CD14-positive monocyte (primary cell): ENCODE measurements at regions not wholly inside any gene's neighbourhood (a gene's known extent, or its start where the extent isn't known, plus 50 kb on each side); places are given as distances from the start of the nearest gene placed in this dataset.

ENCODE experiments used
- DNase-seq, 3 donors: peaks; one replicate each; pipeline ENCODE4 v3.0.0-alpha.2; 2011 to 2022
- H2AFZ ChIP-seq: 2 replicates; pipeline ENCODE4 v1.6.0; 2012; ENCODE audit warnings: mild to moderate bottlenecking, low read depth, low read length, inconsistent platforms; ENCODE audit not compliant: insufficient read depth, poor library complexity, severe bottlenecking
- H3K27ac ChIP-seq, 2 donors: 1 replicate in 1 of 2; 2 replicates in 1 of 2; pipeline ENCODE4 v1.5.1; 2012 to 2013; ENCODE audit warnings: low read length in 2 of 2, control low read depth in 1 of 2, inconsistent platforms in 1 of 2, low read depth in 1 of 2, mild to moderate bottlenecking in 1 of 2
- H3K27me3 ChIP-seq, 2 donors: one replicate each; pipeline versions ENCODE4 v1.6.0 to v1.6.1; 2011 to 2013; ENCODE audit warnings: low read length in 2 of 2; ENCODE audit not compliant: control insufficient read depth in 2 of 2, insufficient read depth in 2 of 2
- H3K36me3 ChIP-seq, 2 donors: replicated peaks in 1 of 2; 1 replicate in 1 of 2; 2 replicates in 1 of 2; pipeline versions ENCODE4 v1.5.1 to v1.6.1; 2012 to 2013; ENCODE audit warnings: low read length in 2 of 2, control low read depth in 1 of 2, inconsistent platforms in 1 of 2, mild to moderate bottlenecking in 1 of 2; ENCODE audit not compliant: insufficient read depth in 2 of 2, control insufficient read depth in 1 of 2
- H3K4me1 ChIP-seq, 2 donors: 1 replicate in 1 of 2; 2 replicates in 1 of 2; pipeline versions ENCODE4 v1.5.1 to v1.6.1; 2012 to 2013; ENCODE audit warnings: low read length in 2 of 2, control low read depth in 1 of 2, inconsistent platforms in 1 of 2, mild to moderate bottlenecking in 1 of 2, moderate library complexity in 1 of 2; ENCODE audit not compliant: insufficient read depth in 2 of 2, control insufficient read depth in 1 of 2
- H3K4me2 ChIP-seq: replicated peaks from 2 replicates; pipeline ENCODE3; 2012; ENCODE audit warnings: low read length, moderate library complexity, mild to moderate bottlenecking; ENCODE audit not compliant: poor library complexity, severe bottlenecking; ENCODE audit errors: extremely low read depth
- H3K4me3 ChIP-seq, 3 experiments: fragments of 200-600 bp in 1 of 3; sonication (generic) in 1 of 3; replicated peaks in 1 of 3; 1 replicate in 2 of 3; 2 replicates in 1 of 3; pipeline ENCODE4 v1.5.1; 2011 to 2013; ENCODE audit warnings: low read length in 3 of 3, mild to moderate bottlenecking in 3 of 3, control low read depth in 2 of 3, low read depth in 2 of 3, inconsistent platforms in 1 of 3, moderate library complexity in 1 of 3
- H3K79me2 ChIP-seq: 2 replicates; pipeline ENCODE4 v1.6.0; 2012; ENCODE audit warnings: mild to moderate bottlenecking, control low read depth, inconsistent platforms, low read length, moderate library complexity; ENCODE audit not compliant: insufficient read depth
- H3K9ac ChIP-seq: 2 replicates; pipeline ENCODE4 v1.6.0; 2017; ENCODE audit warnings: low read length, mild to moderate bottlenecking; ENCODE audit not compliant: insufficient read depth, poor library complexity, severe bottlenecking
- H3K9me3 ChIP-seq, 2 donors: replicated peaks in 1 of 2; 1 replicate in 1 of 2; 2 replicates in 1 of 2; pipeline versions ENCODE4 v1.5.1 to v1.6.1; 2012 to 2013; ENCODE audit warnings: low read length in 2 of 2, control low read depth in 1 of 2; ENCODE audit not compliant: control insufficient read depth in 1 of 2, insufficient read depth in 1 of 2
- H4K20me1 ChIP-seq: 2 replicates; pipeline ENCODE4 v1.6.0; 2012; ENCODE audit warnings: mild to moderate bottlenecking, low read length, control low read depth, moderate library complexity; ENCODE audit not compliant: insufficient read depth
- H3K27ac Mint-ChIP-seq, 7 donors: one replicate each; pipeline ENCODE4 v1.8.0; 2020; ENCODE audit warnings: mild to moderate bottlenecking in 7 of 7, mixed read lengths in 7 of 7, moderate library complexity in 6 of 7, inconsistent platforms in 2 of 7
- H3K27me3 Mint-ChIP-seq, 3 donors: one replicate each; pipeline ENCODE4 v1.8.0; 2021 to 2022; ENCODE audit warnings: low read depth in 3 of 3, mild to moderate bottlenecking in 3 of 3, mixed read lengths in 3 of 3, moderate library complexity in 3 of 3, inconsistent platforms in 1 of 3
- H3K36me3 Mint-ChIP-seq, 2 donors: one replicate each; pipeline ENCODE4 v1.8.0; 2020; ENCODE audit warnings: mixed read lengths in 2 of 2, inconsistent platforms in 1 of 2, mild to moderate bottlenecking in 1 of 2
- H3K4me1 Mint-ChIP-seq: one replicate; pipeline ENCODE4 v1.8.0; 2020; ENCODE audit warnings: mild to moderate bottlenecking, mixed read lengths
- H3K4me3 Mint-ChIP-seq, 2 donors: one replicate each; pipeline ENCODE4 v1.8.0; 2020; ENCODE audit warnings: mild to moderate bottlenecking in 2 of 2, mixed read lengths in 2 of 2, moderate library complexity in 1 of 2
- H3K9me3 Mint-ChIP-seq, 7 donors: one replicate each; pipeline ENCODE4 v1.8.0; 2020 to 2022; ENCODE audit warnings: mixed read lengths in 7 of 7, mild to moderate bottlenecking in 6 of 7, moderate library complexity in 6 of 7, inconsistent platforms in 2 of 7
- CTCF ChIP-seq: fragments of 200-600 bp; IDR thresholded peaks from one replicate; pipeline ENCODE4 v1.8.0; 2022; ENCODE audit warnings: antibody characterized with exemption, mild to moderate bottlenecking
- WGBS: methylation state at CpG from one replicate; pipeline ENCODE4 v1.1.5; 2013; ENCODE audit warnings: missing lambda C conversion rate; ENCODE audit not compliant: insufficient coverage; 5-methylcytosine and 5-hydroxymethylcytosine counted together
- intact Hi-C, 2 donors: fragments of 100-400 bp; cut with micrococcal nuclease; formaldehyde crosslinking; loops; one replicate each; pipeline versions ENCODE4 v1.15.0 to v1.15.1; 2023

- TF ChIP-seq CTCF: no peak
- H3K27me3 ChIP-seq: no peaks in the 10 kb centered on the region
- no peak overlapping the region for H3K4me3 Mint-ChIP-seq
- H3K36me3 Mint-ChIP-seq: no peaks in the 10 kb centered on the region
- H3K4me1 Mint-ChIP-seq: no peaks in the 10 kb centered on the region
- H3K4me1 ChIP-seq: no peaks in the 10 kb centered on the region
- H3K4me3 ChIP-seq: no peak overlapping the region
- H3K36me3 ChIP-seq: no peaks in the 10 kb centered on the region
- H2AFZ ChIP-seq: no peak overlapping the region
- H3K27ac Mint-ChIP-seq: no peak overlapping the region
- H3K4me2 ChIP-seq: no peak overlapping the region
- H3K27ac ChIP-seq: no peak overlapping the region
- H3K9me3 Mint-ChIP-seq: peaks cover 0 to 4% (median 2%) of the 10 kb centered on the region in 7 donors
- no peaks in the 10 kb centered on the region for H4K20me1 ChIP-seq
- H3K9ac ChIP-seq: no peak overlapping the region
- H3K27me3 Mint-ChIP-seq: peaks cover 3 to 8% (median 7%) of the 10 kb centered on the region in 3 donors
- intact Hi-C loops: no loop called here
- no peaks in the 10 kb centered on the region for H3K9me3 ChIP-seq
- DNase-seq: no peak
- no peaks in the 10 kb centered on the region for H3K79me2 ChIP-seq
- 100% methylated on average over 3 of the region's 8 CpGs for WGBS
Observed at GRCh38 chr10:128680116-128680515, 553.9 kb upstream of the MKI67 start.

GRCh38 chr10:128684215-128684614 lies 558.0 kb upstream of the MKI67 start:
- H3K36me3 Mint-ChIP-seq: no peaks in the 10 kb centered on the region
- no peak overlapping the region for H3K4me3 Mint-ChIP-seq
- Histone ChIP-seq H3K9me3 (no peaks in the 10 kb centered on the region), H2AFZ (no peak overlapping the region), H3K9ac (no peak overlapping the region), H3K36me3 (no peaks in the 10 kb centered on the region), H4K20me1 (no peaks in the 10 kb centered on the region), H3K4me3 (no peak overlapping the region), H3K4me1 (no peaks in the 10 kb centered on the region), H3K79me2 (no peaks in the 10 kb centered on the region), H3K27ac (no peak overlapping the region), H3K27me3 (no peaks in the 10 kb centered on the region), H3K4me2 (no peak overlapping the region)
- DNase-seq: no peak
- intact Hi-C loops: no loop called here
- whole genome bisulfite sequencing: 91% methylated on average over 3 of the region's 5 CpGs
- H3K27me3 Mint-ChIP-seq: peaks cover 2 to 7% (median 3%) of the 10 kb centered on the region in 3 donors
- TF ChIP-seq CTCF: no peak
- no peaks in the 10 kb centered on the region for H3K4me1 Mint-ChIP-seq
- no peak overlapping the region for H3K27ac Mint-ChIP-seq
- peaks cover 0 to 3% (median 0%) of the 10 kb centered on the region in 7 donors for H3K9me3 Mint-ChIP-seq
